NCI-H748 treated with DMSO at 0.1 percent for 48 hours (cell line): ENCODE measurements at regions not wholly inside any gene's neighbourhood (a gene's known extent, or its start where the extent isn't known, plus 50 kb on each side); places are given as distances from the start of the nearest gene placed in this dataset.
A peak's percentile ranks its signal among the peaks of the same experiment; 100 is the strongest.

Experiments
- DNase-seq: peaks from one replicate; lab custom pipeline; 2025; lab: John Stamatoyannopoulos, UW

GRCh38 chr12:18207266-18207665 is 54.1 kb upstream of the PIK3C2G start:
- DNase-seq: no peak

DNA sequence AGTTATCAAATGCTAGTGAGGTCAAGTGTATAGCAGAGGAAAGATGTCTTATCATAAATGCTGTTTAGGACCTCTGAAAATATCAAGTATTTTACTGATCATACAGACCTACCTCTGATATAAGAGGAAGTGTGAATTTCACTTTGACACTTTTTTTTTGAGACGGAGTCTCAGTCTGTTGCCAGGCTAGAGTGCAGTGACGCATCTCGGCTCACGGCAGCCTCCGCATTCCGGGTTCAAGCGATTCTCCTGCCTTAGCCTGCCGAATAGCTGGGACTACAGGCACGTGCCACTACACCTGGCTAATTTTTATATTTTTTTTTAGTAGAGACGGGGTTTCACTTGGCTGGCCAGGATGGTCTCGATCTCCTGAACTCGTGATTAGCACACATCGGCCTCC is 55.1 kb upstream of the PIK3C2G start:
- no peak for DNase-seq

DNA sequence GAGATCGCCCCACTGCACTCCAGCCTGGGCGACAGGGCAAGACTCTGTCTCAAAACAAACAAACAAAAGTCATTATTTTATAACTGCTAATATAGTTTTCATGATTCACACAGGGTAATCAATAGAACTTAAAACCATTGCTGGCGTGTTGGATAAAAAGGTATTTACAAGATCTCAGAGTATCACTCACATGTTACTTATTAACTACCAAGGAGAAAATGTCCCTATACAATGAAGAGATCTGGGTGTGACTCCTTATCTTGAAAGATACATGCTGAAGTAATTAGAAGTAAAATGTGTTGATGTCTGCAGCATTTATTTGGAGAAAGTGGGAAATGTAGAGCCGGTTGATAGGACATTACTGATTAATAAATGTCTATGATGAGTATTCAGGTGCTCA is 57.3 kb upstream of the PIK3C2G start:
- no peak for DNase-seq

DNA sequence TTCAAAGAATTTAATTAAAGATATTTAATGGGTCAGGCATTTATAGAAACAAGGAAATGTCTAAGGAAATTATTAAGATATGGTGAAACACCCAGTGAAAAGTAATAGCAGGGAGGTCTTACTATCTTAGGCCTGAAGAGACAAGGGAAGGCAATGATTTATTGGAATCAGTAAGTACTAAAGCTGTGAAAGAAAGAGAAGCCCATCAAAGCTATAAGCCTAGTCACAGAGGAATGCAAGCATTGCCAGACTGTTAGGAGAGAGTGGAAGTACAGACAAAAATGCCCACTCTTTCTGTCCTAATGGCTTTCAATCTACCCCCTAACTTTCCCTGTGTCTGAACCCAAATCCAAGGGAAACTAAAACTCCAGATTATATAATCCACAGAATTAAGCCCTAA is 69.2 kb upstream of the PIK3C2G start:
- DNase-seq: no peak

- no peak for DNase-seq
These were observed 78.2 kb upstream of the PIK3C2G start for GRCh38 chr12:18183141-18183540.

DNA sequence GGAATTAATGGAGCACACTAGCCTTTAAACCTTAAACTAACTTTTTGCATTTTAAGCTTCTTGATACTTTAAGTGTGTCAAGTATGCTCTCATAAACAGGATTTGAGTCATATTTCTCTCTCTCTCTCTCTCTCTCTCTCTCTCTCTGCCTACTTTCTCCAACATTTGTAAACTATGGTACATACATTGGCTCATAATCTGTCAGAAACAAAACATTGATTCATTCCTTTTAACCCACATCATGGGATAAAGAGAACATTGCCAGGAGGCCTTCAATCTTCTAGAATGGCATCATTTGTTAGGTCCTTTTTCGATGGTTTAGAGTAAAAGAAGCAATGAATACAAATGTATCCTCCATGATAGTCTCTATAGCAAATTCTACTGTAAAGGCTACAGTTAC is 81.6 kb upstream of the RERGL start:
- no peak for DNase-seq

DNA sequence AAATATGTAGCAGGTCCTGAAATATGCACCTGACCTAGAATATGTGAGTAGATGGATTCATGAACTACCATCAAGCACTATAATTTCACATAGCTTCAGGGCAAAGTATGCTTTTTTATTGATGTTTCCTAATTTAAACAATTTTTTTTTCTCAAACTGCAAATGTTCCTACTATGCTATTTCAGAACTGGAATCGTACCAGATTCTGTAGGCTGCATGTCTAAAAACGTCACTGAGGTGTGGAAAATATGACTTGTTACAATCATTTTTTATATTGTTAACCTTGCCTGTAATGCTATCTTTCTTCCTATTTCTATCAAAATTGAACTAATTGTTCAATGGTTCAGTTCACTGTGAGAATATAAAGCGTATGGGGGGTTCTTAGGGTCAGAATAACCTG is 78.0 kb upstream of the RERGL start:
- DNase-seq: no peak

GRCh38 chr12:18165889-18166288 is 75.9 kb upstream of the RERGL start:
- DNase-seq: no peak

GRCh38 chr12:18165422-18165871 is 75.5 kb upstream of the RERGL start:
- peak; percentile 77 for DNase-seq

GRCh38 chr12:18160901-18161300 is 70.9 kb upstream of the RERGL start:
- no peak for DNase-seq

- peak; percentile 2 for DNase-seq
These were observed 69.0 kb upstream of the RERGL start for GRCh38 chr12:18158774-18159557.

- peak; percentile 76 for DNase-seq
These were observed 63.8 kb upstream of the RERGL start for GRCh38 chr12:18153826-18154225.

GRCh38 chr12:18151036-18151435 is 61.0 kb upstream of the RERGL start:
- DNase-seq: no peak

- no peak for DNase-seq
These were observed 59.0 kb upstream of the RERGL start for GRCh38 chr12:18148961-18149360.

DNA sequence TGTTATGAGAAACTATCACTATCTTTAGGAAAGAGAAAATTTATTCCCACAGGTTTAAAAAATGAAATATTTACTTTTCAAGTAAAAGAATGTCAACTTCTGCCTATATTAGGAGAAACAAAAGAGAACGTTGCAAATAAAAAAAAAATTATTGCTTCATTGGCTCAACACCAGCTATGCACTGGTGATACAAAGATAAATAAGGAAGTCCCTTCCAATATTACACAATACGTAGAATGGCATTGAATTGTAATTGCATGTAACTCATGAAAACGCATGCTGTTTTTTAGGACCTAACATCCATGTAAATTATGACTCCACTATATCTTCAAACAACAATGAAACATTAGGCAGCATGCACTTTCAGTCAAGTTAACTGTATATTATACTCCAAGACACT is 56.4 kb upstream of the RERGL start:
- DNase-seq: no peak

- DNase-seq: no peak
These were observed 55.9 kb upstream of the RERGL start for GRCh38 chr12:18145924-18146323.

DNA sequence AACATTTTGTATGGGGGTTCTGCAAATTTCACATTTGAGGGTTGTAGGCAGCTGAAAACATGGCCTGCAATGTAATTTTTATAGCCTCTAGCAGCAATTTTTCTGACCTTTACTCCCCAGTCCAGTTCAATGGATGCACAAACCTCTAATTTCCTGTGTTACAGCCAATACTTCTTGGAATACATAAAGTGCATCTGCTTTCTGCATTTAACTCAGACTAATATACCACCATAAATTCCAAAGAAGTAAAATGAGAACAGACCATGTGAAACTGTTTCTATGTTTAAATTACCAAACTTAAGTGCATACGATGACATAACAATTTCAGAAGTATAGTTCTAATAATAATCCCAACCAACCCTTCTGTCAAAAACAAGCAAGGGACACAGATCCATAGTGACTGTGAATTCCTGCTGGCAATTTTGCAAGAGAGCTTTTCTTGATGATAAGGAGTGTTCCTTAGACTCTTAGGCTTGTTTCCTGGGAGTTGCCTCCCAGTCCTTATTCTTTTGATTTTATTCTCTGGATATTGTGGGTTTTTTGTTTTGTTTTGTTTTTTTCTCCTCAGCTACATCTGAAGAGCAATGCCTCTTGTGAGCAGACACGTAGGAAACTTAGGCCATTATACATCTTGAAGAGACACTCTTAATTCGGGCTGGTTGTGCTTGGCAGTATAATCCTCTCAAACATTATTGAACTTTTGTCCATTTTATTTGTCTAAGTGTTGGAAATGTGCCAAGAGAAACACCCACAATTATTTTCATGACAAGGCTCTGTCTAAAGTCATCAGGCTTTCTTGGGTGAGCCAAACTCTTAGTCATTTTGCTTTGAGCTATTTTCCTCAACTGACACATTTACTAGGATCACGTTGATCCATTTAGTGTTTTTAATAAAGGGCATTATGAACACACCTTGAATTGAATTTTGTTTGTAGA is 51.3 kb upstream of the RERGL start:
- DNase-seq: peak; percentile 73

- peak; percentile 26 for DNase-seq
These were observed 50.1 kb upstream of the RERGL start for GRCh38 chr12:18139989-18140596.
